GM10266 (cell line): ENCODE measurements at regions not wholly inside any gene's neighbourhood (a gene's known extent, or its start where the extent isn't known, plus 50 kb on each side); places are given as distances from the start of the nearest gene placed in this dataset.
A peak's percentile ranks its signal among the peaks of the same experiment; 100 is the strongest.

ENCODE experiments used
- DNase-seq: peaks from one replicate; pipeline ENCODE4 v3.0.0; 2012; ENCODE audit errors: extremely low spot score
- TF ChIP-seq, protein P1 (sequence below): IDR thresholded peaks from 2 replicates; pipeline ENCODE4 v1.5.1; 2012; ENCODE audit warnings: mild to moderate bottlenecking, low read depth; ENCODE audit not compliant: control insufficient read depth, insufficient read depth; ENCODE audit errors: missing control alignments

DNA sequence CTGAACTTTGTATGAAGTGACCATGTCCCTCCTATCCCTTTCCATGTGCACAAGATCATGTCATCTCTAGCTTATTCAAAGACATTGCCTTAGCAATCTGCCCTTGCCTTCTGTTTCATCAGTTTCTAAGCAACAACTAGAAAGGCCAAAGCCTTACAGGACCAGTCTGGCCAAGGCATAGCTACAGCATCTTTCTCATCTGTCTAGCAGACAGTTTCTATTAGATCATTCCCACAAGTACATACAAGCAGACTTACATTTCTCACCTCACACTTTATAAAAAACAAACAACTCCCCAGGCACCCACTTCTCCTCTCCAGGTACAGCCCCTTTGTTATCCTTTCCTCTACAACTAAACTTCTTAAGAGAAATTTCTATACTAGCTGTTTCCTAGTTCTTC, 188.7 kb upstream of the AADAT start:
- TF ChIP-seq, protein P1, sequence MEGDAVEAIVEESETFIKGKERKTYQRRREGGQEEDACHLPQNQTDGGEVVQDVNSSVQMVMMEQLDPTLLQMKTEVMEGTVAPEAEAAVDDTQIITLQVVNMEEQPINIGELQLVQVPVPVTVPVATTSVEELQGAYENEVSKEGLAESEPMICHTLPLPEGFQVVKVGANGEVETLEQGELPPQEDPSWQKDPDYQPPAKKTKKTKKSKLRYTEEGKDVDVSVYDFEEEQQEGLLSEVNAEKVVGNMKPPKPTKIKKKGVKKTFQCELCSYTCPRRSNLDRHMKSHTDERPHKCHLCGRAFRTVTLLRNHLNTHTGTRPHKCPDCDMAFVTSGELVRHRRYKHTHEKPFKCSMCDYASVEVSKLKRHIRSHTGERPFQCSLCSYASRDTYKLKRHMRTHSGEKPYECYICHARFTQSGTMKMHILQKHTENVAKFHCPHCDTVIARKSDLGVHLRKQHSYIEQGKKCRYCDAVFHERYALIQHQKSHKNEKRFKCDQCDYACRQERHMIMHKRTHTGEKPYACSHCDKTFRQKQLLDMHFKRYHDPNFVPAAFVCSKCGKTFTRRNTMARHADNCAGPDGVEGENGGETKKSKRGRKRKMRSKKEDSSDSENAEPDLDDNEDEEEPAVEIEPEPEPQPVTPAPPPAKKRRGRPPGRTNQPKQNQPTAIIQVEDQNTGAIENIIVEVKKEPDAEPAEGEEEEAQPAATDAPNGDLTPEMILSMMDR: no peak
- DNase-seq: no peak

DNA sequence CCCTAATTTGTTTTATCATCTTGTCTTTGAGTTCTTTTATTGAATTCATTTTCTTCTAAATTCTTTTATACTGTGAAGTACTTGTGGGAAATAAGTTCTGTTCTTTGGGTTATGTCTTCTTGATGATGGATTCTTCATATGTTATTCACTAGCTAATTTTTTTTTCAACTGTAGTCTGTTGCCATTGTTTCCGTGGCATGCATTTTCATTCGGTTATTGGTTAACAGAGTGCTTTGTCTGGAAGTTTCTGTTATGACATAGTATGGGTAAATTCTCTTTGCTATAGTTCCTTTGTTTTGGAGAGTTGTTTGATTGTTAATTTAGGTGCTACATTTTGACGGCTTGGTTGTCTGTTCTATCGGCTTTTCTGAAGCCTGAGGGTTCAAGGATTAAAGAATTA, 184.9 kb upstream of the AADAT start:
- no peak for DNase-seq
- TF ChIP-seq, protein P1: no peak

DNA sequence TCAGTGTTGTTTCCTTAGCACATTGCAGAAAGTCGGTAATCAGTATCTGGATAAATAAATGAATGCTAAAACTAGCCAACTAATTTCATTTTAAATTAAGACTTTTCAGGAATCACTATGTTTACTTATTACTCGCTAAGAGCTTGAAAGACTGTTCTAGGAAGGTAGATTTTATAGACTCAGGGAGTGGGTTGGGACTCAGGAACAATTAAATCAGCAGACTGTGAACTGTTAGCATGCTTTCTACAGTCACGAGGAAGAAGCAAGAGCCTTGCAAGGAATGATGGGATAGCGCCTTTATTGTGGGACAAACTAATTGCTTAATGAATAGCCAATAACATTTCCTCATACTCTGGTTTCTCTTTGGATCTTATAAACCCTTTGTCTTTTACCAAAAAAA, 183.2 kb upstream of the AADAT start:
- DNase-seq: no peak
- TF ChIP-seq, protein P1: no peak

DNA sequence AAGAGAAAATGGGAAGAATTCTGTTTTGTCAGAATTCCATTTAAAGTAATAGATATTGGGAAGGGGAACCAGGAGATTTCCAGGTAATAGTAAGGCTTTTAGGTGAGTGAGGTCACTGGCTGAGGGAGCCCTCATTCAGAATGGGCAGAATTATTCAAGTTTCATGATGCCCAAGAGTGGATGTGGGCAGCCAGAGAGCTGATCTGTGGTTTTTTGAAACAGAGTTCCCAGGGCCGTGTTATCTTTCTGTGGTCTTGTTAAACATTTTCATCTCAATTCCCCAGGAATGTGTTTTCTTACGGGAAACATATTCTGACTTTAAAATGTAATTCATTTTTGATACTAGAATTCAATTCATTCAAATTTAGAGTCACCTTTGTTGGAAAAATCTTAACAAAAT, 182.0 kb upstream of the AADAT start:
- TF ChIP-seq, protein P1: no peak
- no peak for DNase-seq

DNA sequence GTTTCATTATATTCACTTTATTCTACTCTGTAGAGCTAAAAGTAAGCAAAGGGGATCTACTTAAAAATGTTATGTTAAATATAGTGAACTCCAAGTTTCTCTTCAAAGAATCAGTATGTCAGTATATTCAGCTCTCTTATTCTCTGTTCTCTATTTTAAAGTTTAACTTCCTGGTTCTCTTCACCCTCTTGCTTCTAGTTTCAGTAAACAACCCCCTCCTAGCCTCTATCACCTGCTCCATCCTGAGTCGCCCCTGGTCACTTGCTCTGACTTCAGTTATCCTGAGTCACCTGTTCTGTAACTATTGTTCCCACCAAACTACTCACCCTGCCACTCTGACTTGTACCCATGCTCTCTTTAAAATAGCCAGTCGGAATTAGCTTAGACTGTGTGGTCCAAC, 180.9 kb upstream of the AADAT start:
- no peak for DNase-seq
- TF ChIP-seq, protein P1: no peak

DNA sequence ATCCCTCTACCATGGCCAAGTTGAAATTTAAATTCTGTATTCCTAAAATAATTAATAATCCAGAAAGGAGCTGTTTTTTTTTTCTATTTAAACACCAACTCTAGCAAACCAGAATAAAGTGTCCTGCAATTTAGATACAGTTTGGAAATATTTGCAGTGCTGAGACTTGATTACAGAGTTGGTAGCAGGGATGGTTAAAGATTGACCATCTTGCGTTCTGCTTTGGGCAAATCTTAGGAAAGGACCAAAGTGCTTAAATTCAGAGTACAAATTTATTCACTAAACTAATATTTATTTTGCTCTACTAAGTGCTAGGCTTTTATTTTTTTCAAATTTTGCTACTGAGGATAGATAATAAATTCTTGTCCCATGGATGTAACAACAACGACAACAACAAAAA, 180.2 kb upstream of the AADAT start:
- no peak for DNase-seq
- TF ChIP-seq, protein P1: no peak

DNA sequence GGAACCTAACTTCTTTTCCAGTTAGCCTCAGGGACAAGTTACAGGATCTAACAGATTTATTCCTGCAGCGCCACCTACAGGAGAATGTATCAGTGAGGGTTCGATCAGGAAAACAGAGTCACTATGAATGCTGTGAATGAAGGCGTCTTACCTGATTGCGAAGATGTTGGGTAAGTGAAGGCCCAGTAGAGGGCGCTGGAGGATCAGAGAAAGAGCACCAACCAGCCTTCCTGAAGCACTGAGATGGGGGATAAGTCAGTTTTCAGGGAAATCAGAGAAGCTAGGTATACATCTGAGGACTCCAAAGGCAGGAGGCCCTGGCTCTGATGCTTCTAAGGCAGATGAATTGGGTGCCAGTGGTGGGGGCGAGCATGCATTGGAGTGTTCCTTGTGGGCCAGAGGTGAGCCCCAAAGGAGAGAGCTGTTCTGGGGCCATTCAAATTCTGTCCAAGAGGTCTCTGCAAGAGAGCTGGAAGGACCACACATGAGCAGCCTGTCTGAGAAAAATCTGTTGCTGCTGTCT, 169.9 kb upstream of the AADAT start:
- TF ChIP-seq, protein P1: peak; percentile 90
- DNase-seq: peak; percentile 59
